ENCODE measurements at regions not wholly inside any gene's neighbourhood (a gene's known extent, or its start where the extent isn't known, plus 50 kb on each side); places are given as distances from the start of the nearest gene placed in this dataset.

DNA sequence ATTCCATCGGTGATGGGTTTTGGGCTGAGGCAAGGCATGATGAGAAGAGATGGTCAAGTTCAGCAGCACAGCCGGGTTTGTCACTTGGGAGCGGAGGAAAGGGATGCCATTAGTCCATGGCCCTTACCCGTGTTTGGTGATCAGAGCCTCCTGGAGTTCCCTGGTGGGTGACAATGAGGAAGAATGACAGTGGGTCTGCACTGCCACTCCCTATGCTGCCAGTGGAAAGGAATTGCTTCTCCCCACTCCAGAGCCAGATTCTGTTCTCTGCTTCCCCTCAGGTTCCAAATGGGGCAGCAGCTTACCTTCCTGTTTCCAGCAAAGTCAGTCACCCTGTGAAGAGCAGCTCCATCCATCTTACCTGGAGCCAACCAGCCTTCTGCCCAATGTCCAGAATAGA, 393.1 kb downstream of the PTPRU start:
- no peak for TF ChIP-seq POLR2AphosphoS5 (IDR thresholded peaks at IDR 0.05; ENCODE audit: low read depth, low read length)
- TF ChIP-seq SPI1 (IDR thresholded peaks at IDR 0.05; ENCODE audit: low read depth, low read length) = no peak
- no peak for TF ChIP-seq POLR2A (IDR thresholded peaks at IDR 0.05; ENCODE audit: low read depth, low read length)
- no peak for TF ChIP-seq TAF1 (IDR thresholded peaks at IDR 0.05; ENCODE audit: low read depth, low read length)
